Stimulated activated CD8-positive, alpha-beta memory T cell treated with anti-CD3 and anti-CD28 coated beads, Interleukin-15, amount 100 ng/mL, for 48 hours (primary cell): ENCODE measurements at regions not wholly inside any gene's neighbourhood (a gene's known extent, or its start where the extent isn't known, plus 50 kb on each side); places are given as distances from the start of the nearest gene placed in this dataset.
"Not testable (repeated sequence)": the region's sequence is repeated elsewhere in the genome, so short reads cannot be mapped to it uniquely, and the experiment has no call there.

Source experiments
- DNase-seq, 2 donors: peaks; one replicate each; pipeline ENCODE4 v3.0.0-alpha.2; 2020; ENCODE audit warnings: low read depth in 2 of 2

GRCh38 chr1:29946057-29946456 lies 709.7 kb downstream of the PTPRU start:
- DNase-seq = no peak

DNA sequence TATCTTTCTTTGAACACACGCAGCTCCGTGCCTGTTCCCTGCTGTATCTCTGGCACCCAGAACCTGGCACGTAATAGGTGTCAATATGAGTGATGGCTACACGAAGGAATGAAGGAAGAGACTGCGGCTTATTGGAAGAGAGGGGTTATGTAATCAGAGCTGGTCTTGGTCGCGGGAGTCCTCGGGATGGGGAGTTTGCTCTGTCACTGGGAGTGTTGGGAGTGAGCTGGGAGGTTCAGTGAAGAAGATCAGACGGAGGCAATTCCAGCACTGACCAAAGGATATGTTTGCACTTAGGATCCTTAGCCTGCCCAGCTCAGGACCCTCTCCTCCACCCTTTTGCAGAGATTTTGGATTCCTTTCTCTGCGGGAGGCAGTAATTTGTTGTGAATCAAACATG lies 709.1 kb downstream of the PTPRU start:
- no peak for DNase-seq

- DNase-seq = no peak
Observed at GRCh38 chr1:29944253-29944905, 708.1 kb downstream of the PTPRU start.

DNA sequence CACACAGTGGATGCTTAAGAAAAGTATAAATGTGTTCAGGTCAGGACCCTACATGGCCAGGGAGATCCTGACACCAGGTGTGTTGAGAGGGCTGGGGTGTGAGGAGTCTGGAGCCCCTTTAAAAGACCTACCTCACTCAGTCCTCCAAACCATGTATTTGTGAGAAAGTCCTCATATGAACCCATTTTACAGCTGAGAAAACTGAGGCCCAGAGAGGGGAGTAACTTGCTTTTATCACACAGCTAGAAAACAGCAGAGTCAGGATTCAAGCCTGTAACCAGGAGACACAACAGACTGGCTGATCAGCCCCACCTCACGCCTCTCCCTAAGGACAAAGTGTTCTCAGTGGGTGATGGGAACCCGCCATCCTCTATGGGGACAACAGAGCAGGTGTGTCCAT lies 706.7 kb downstream of the PTPRU start:
- no peak for DNase-seq

GRCh38 chr1:29939079-29939478 lies 702.8 kb downstream of the PTPRU start:
- no peak for DNase-seq

GRCh38 chr1:29937356-29937755 lies 701.0 kb downstream of the PTPRU start:
- DNase-seq = no peak

- DNase-seq = no peak
Observed at GRCh38 chr1:29936031-29936544, 699.8 kb downstream of the PTPRU start.

- no peak for DNase-seq
Observed at GRCh38 chr1:29934255-29934772, 698.0 kb downstream of the PTPRU start.

GRCh38 chr1:29933067-29933466 lies 696.7 kb downstream of the PTPRU start:
- no peak for DNase-seq

DNA sequence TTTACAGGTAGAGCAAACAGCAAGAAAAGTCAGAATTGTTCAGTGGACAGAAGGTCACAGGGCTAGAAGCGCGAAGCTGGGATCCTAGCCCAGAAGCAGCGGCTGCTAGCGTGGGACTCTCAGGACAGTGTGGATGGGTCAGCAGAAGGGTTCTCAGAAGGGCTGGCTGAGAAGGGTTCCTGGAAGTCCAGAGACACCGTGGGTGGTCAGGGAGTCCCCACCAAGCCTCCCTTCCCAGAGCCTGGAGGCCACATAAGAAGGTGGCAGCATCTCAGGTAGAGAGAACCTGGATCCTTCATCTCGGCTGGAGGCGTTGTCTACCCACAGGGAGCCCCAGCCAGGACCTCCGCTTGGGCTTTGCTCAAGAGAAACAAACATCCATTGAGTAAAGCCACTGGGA lies 696.3 kb downstream of the PTPRU start:
- no peak for DNase-seq

DNA sequence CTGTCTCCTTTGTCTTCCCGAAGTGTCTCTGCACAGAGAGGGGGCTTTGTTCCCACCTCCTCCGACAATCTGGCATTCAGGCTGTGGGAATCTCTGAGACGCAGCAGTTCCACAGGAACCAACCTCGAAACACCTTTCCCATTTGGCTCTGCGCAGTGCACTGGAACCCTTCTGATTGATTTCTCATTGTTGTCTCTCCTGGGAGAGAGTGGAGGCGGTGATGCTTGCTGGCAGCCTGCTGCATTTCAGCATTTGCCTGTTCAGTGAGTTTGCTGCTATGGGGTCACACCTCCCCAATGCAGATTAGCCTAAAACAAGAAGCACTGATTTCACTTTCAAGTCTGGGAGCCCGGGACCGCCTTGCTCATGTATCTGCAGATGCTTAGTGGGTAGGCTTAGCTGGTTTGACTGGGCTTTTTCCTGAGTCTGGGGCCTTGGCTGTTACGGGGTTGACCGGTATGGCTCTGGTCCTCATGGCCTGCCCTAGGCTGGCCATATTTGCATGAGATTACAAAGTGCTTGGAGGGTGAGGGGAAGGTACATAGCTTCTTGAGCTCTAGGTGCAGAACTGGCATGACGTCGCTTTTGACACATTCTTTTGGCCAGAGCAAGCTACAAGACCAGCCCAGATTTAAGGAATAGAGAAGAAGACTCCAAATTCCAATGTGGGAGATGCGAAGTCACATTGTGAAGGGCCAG lies 695.3 kb downstream of the PTPRU start:
- no peak for DNase-seq

DNA sequence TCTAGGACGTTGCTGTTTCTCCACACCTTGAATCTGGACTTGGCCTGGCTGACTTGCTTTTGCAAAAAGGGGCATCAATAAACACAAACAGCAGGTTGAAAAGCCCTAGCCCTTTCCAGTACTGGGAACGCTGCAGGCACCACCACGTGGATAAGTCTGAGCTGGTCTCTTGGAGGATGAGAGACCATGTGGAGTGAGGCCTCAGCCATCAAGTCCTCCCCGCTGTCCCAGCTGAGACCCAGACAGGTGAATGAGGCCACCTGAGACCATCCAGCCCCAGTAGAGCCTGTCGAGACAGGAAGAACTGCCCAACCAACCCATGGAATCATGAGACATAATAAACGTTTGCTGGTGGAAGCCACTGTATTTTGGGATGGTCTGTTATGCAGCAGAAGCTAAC lies 688.7 kb downstream of the PTPRU start:
- no peak for DNase-seq

DNA sequence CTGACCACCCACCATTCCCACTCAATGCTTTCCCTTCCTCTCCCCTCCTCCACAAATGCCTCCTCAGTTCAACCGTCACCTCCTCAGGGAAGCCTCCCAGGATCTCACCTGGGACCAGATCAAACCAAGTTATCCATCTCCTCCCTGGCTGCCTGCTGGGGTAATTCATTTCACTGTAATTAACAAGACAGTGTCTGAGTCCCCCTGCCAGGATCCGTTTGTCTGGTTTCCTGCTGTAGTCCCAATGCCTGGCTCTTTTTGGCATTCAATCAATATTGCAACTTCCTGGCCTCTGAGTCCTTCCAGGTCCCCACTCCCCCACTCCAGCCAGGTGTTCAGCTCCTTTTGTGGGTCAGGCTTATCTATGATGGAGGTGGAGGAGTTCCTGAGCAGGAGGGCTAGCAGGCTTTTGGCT lies 687.7 kb downstream of the PTPRU start:
- no peak for DNase-seq

GRCh38 chr1:29921741-29922140 lies 685.4 kb downstream of the PTPRU start:
- DNase-seq = no peak

GRCh38 chr1:29920784-29921183 lies 684.5 kb downstream of the PTPRU start:
- DNase-seq = no peak

DNA sequence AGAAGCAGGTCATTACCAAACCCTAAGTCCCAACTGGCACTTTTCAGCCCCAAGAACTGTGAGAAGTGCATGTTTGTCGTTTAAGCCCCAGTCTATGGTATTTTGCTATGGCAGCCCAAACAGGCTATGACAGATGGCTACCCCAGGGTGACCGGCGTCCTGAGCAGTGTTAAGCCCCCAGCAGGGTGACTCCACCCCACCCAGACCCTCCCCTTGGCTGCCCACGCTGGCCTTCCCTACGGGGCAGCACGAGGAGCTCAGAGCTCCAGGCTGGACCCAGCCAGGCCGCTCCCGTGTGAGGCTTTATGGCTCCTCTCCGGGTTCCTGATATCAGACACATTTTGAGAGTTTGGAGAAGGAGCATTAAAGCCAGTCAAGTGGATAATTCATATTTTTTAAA lies 684.0 kb downstream of the PTPRU start:
- no peak for DNase-seq

GRCh38 chr1:29919041-29919440 lies 682.7 kb downstream of the PTPRU start:
- DNase-seq = not testable (repeated sequence)

- DNase-seq = no peak
Observed at GRCh38 chr1:29916656-29917369, 680.5 kb downstream of the PTPRU start.

GRCh38 chr1:29914936-29915335 lies 678.6 kb downstream of the PTPRU start:
- no peak for DNase-seq

- no peak for DNase-seq
Observed at GRCh38 chr1:29912425-29912824, 676.1 kb downstream of the PTPRU start.

GRCh38 chr1:29909962-29910361 lies 673.6 kb downstream of the PTPRU start:
- DNase-seq = no peak

GRCh38 chr1:29907596-29907995 lies 671.3 kb downstream of the PTPRU start:
- DNase-seq = no peak

- DNase-seq = no peak
Observed at GRCh38 chr1:29906927-29907326, 670.6 kb downstream of the PTPRU start.
